HepG2 (cell line): ENCODE measurements at regions not wholly inside any gene's neighbourhood (a gene's known extent, or its start where the extent isn't known, plus 50 kb on each side); places are given as distances from the start of the nearest gene placed in this dataset.

ENCODE experiments used
- ZNF672 ChIP-seq: sonication (generic); formaldehyde crosslinking; IDR thresholded peaks from 2 replicates; pipeline ENCODE4 v1.8.1; 2022; ENCODE audit warnings: missing genetic modification reagents
- ZXDC ChIP-seq: sonication (generic); formaldehyde crosslinking; IDR thresholded peaks from 2 replicates; pipeline ENCODE4 v1.5.0; 2020; ENCODE audit warnings: mild to moderate bottlenecking, missing genetic modification reagents

- no peak for TF ChIP-seq ZNF672 (CRISPR knock-in tag)
- TF ChIP-seq ZXDC, result no peak
Observed at GRCh38 chr12:91835693-91836092, 310.0 kb downstream of the BTG1 start.
